ENCODE measurements at regions not wholly inside any gene's neighbourhood (a gene's known extent, or its start where the extent isn't known, plus 50 kb on each side); places are given as distances from the start of the nearest gene placed in this dataset.

DNA sequence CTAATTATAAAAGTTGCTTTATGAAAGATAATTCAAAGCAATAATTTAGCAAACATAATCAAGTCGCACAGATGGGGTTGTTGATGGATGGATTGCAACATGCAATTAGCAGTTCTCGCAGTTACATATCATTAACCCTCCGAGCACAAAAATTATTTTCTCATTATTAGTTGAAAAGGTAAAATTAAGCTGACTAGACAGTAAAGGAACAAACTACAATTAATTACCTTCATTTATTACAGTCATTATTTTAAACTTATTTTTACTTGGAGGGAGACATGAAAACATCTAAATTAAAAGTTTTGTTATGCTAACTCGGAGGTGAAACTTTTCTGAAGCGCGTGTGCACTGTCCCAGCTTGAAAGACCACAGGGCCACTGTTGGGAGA lies 146.9 kb downstream of the PHETA1 start:
- ATAC-seq (no peak), DNase-seq (no peak)

DNA sequence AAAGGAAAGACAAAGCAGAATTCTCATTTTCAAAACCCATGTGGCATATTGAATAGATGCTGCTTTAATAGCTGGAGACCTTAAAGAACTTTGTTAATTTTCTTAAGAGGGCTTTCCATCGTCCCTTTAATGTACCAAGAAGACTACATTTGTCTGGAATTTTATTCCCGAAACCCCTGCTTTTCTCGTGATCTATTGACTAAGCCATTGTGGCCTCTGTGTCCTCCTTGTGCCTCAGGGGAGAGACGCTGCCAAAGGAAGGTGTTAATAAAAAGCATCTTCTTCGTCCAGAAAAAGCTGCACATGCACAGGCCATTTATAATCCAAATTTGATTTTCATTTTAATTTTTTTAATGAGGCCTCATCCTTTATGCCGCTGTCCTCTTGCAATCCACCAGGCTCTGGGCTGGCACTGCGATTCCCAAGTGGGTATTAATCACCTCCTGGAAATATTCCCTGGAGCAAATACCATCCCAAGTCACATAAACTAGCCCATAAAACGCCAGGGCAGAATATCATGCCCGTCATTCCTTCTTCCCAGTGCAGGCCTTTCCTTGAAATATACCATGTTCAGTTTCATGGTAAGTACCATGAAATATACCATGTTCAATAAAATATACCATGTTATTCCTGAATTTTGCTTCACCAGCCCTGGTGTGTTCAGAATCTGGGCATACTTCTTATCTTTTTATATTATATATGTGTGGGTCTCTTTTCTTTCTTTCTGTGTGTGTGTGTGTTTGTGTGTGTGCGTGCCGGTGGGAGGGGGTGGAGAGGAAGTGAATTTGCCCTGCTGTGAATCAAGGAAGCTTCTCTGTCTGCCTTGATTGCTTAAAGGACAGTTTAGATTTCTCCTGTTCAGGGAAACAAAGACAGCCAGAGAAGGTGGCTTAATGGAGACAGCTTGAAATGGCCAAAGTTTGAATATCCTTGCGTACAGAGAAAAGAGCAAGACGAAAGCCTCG lies 147.6 kb downstream of the PHETA1 start:
- DNase-seq (no peak), ATAC-seq (no peak)

DNA sequence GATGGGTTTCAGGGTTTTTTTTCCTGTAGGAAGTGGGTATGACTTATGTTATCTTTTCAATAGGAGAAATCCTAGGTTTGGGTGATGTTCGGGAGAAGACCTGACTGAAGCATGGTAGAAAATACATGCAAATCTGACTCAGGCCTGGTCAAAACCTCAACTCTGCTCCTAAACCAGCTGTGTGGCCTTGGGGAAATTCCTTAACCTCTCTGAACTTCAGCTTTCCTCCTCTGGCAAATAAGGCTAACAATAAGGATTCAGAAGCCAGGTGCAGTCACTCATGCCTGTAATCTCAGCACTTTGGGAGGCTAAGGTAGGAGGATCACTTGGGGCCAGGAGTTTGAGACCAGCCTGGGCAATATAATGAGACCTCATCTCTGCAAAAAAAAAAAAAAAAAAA lies 148.5 kb downstream of the PHETA1 start:
- DNase-seq (no peak), ATAC-seq (no peak)

DNA sequence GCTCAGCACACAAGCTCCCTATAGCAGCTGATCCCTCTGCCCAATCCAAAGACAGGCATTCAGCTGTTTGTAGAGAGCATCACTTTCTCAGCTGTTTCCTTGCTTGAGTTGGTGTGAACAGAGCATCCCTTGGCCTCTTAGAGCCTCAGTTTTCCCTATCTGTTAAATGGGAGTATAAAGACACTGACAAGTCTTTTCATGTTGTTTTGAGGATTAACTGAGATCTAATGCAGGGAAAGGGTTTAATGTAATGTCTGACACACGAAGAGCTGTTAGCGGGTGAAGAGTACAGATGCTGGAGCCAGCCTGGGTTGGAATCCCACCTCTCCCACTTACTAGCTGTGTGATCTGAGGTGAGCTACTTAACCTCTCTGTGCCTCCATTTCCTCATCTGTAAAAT lies 149.5 kb downstream of the PHETA1 start:
- no peak for ATAC-seq
- no peak for DNase-seq

DNA sequence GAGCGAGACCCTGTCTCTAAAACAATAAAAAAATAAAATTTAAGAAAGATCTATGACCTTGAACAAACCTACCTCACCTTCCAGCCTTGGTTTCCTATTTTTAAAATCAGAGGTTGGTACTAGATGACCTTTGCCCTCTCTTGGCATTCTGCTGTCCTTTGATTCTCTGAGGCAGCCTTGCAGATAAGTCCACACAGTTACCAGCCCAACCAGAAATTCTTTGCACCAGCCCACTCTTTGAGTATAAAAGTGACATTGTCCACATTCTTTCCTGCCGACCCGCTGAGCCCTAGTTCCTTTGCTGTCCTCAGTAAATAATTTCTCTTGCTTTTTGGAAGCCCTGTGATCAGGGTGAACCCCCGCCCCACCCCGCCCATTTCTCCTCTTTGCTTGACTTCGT lies 150.4 kb downstream of the PHETA1 start:
- no peak for ATAC-seq
- no peak for DNase-seq

DNA sequence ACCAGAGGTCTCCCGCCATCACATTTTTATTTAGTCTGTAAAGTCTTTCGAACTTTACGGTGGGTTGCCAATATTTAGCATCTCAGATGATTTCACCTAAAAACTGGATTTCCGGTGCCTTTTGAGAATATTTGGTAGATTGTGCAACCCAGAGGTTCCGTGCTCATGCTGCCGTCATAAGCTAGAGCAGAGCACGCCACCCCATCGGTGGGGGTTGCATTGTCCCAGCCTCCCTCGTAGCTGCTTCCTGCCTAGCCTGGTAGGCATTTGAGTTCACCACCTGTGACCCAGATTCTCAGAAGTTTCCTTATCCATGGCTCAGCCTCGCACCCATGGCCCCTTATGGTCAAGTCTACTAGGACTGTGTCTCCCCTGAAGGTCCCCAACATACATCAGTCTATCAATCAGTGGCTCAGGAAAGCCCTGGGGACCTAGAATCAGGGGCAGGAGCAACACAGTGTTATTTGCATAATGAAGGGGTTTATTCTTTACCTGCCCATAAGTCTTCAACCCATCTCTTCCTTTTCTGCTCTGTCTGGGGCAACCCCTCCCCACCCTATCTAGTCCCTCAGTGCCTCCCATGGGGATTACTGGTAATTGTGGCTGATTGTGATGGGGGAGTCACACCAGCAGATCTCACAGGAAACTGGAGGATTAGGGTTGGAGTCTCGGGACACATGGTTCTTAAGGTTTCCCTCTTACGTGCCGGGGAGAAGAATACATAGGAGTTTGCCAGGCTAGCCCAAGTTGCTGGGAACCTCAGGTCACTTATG lies 152.3 kb downstream of the PHETA1 start:
- ATAC-seq: no peak
- DNase-seq: no peak

DNA sequence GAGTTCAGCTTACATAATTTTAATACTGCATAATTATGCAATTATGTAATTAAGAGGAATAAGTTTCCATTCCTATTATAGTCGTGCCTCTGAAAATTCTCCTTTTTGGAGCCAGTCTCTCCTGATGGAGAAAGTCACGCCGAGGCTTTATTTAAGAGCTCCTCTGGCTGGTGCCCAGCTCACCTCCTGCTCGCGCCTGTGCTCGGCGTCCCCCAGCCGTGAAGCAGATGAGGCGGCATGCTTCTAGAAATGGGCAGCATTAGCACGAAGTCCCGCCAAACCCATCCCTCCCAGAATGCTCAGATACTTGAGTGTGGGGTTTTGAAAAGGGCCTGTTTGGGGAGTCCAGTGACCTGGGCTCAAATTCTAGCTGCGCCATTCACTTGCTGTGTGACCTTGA lies 153.0 kb downstream of the PHETA1 start:
- no peak for ATAC-seq

DNA sequence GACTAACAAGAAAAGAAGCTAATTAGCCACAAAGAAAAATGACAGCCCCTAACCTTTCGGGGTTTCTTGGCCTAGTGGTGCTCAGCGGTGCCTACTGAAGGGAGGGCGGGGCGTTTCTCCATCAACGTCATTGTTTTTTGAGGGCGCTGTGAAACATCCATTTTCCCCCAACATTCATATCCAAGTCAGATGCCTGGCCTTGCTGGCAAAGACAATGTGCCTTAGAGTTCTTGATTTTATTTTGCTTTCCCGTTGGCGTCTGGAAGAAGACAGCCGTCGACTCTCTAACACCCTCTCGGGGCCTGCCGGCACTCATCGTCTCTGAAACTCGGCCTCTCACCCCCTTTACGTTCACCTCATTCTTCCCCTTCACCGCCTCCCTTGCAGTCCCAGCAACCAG lies 154.5 kb downstream of the PHETA1 start:
- no peak for ATAC-seq

More for the DNA sequence above, 153.0 kb downstream of the PHETA1 start:
- no peak for DNase-seq

DNA sequence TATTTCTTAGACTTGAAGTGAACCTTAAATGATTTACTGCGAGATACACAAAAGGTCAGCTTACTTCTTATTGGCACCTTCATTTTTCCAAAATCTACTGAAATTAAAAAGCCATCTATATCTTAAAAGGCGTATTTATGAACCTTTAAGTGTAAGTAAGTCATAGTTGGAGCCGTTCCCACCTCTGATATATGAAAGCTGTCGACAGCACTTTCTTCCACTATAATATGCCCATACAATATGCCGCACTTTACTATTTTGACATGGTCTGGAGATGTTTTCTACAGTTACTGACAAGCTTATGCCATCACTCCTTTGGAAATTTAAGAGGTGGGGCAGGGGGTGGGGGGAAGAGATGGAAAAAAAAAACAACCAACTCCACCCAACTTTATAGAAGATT lies 155.3 kb downstream of the PHETA1 start:
- ATAC-seq: no peak
- DNase-seq: no peak

More for the DNA sequence above, 154.5 kb downstream of the PHETA1 start:
- no peak for DNase-seq

DNA sequence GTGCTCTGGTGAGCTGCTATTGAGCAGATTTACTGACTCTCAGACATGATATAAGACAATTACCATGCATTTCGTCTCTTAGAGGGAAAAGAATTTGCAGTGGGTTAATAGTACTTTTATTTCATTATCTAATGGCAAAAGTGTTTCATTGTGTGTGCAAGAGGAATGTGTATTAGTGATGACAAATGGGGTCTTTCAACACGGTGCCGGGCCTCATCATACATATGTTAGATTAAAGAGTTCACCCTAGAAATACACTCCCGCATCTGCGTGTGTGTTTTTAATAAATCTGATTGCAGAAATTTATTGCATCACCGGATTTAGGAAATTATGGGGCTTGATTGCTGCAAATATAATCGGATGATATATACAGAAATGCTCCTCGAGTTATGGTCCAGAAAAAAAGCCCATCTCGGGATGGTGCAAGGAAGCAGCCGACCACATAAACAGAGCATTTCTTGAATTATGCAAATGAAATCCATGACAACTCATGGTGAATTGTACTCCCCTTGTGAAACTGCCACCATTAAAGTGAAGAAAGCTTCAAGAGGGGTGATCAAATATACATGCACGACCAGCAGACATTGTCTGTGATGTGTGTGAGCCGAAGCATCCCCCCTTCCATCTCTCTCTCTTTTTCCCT lies 156.0 kb downstream of the PHETA1 start:
- no peak for ATAC-seq
- no peak for DNase-seq

DNA sequence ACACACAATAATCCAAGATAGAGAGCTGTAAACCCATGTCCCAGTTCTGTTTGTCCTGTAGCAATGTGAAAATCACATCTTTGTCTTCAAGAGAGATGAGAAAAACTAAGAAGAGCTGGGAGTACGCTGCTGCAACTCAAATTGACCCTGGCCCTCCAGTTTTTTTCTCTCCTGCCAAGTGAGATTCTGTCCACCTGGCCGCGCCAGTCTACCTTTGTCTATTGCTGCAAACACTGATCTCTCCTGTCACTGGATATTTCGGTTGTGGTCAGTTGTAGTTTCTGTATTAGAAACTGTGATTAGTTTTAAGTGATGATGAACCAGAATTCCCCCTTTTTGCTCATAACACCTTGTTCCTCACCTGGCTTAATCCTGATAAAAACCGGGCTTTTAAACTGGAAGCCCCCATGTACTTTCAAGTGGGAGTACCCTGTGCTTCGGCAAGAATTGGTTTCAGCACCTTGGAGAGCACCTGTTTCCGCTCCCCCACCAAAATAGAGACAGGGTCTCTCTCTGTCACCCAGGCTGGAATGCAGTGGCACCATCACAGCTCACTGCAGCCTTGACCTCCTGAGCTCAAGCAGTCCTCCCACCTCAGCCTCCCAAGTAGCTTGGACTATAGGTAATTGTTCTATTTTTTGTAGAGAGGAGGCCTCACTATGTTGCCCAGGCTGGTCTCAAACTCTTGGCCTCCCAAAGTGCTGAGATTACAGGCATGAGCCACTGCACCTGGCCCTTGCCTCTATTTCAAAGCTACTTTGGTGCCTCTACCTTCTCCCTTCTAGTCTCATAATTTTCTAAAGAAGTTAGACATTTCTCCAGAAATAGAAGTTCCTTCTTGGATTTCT lies 156.8 kb downstream of the PHETA1 start:
- ATAC-seq (no peak), DNase-seq (no peak)

DNA sequence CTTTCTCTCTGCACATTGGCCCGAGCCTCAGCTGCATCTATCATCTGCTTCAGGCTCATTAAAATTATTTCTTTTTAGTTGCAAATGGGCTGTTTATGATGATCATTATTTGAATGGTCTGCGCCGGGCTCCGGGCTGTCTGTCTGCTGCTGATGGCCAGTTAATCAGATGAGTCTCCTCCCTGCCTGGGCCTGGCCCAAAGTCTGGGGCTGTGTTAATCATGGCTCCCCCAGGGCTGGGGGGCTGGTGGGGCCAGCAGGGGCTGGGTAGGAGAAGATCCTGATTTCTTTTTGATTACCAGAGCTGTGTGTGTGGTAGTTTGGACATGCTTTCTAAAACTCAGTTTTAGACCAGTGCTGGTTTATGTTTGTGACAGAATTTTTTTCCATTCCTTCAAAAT lies 159.1 kb downstream of the PHETA1 start:
- ATAC-seq (no peak), DNase-seq (no peak)

DNA sequence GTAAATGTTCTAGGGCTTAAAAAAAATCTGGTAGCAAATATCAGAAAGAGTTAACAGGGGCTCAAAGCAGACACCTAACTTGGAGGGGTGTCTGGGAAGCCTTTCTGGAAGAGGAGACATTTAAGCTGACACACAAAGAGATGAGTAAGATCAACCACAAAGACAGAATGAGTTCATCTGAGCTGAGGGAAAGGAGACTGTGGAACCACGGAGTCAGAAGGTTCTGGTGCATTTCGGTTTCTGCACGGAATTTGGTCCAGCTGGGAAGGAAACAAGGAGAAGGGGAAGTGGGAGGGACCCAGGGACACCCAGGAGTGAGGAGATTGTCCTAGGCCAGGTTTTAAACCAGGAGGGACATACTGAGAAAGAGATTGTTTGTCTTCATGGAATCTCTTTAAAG lies 161.1 kb downstream of the PHETA1 start:
- DNase-seq (no peak), ATAC-seq (no peak)

DNA sequence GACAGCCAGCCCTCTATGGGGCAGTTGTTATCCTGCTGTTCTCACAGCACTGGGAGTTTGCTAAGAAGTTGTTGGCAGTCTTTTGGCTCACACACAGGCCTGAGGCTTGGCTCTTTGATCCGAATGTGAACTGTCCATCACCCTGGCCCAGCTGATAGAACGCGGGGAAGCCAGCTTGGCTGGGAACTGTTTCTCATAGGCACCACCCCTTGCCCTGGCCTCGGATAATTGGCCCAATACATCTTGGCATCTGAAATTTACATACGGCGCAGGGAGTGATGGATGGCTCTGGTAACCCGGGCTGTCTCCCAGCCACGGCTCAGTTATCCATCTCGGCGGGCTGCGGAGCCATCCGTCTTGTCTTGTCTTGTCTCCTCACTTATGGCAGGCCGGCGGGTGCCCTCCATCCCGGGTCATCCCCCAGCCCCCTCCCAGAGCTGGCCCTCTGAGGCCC lies 164.1 kb downstream of the PHETA1 start:
- ATAC-seq (no peak), DNase-seq (no peak)

DNA sequence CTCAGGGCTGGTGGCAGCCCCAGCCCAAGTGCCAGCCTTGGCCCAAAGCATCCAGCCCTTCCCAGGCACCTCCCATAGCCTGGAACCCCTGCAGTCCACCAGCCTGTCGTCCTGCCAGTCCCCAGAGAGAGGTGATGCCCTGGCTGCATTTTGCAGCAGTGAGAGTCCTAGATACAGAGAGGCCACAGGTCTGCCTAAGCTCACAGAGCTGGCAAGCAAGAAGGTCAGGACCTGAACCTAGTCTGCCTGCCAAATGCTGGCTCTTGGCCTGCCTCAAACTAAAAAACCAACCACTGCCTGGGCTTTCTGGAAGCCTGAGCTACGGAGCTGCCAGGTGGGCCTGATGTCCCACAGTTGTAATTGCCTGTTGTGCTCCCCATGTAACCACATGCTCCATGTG lies 164.9 kb downstream of the PHETA1 start:
- no peak for ATAC-seq
- DNase-seq: no peak

DNA sequence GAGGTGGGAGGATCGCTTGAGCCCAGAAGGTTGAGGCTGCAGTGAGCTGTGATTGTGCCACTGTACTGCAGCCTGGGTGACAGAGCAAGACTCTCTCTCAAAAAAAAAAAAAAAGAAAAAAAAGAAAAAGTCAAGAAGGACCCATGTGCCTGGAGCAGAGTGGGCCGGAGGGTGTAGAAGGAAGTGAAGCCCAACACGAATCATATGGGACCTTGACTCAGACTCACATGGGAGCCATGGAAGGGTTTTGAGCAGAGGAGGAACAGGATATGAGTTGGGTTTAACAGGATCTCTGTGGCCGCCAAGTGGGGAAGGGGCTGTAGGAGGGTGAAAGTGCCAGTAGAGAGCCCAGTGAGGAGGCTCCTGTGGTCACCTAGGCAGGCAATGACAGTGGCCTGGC lies 165.4 kb downstream of the PHETA1 start:
- ATAC-seq: no peak
- no peak for DNase-seq

DNA sequence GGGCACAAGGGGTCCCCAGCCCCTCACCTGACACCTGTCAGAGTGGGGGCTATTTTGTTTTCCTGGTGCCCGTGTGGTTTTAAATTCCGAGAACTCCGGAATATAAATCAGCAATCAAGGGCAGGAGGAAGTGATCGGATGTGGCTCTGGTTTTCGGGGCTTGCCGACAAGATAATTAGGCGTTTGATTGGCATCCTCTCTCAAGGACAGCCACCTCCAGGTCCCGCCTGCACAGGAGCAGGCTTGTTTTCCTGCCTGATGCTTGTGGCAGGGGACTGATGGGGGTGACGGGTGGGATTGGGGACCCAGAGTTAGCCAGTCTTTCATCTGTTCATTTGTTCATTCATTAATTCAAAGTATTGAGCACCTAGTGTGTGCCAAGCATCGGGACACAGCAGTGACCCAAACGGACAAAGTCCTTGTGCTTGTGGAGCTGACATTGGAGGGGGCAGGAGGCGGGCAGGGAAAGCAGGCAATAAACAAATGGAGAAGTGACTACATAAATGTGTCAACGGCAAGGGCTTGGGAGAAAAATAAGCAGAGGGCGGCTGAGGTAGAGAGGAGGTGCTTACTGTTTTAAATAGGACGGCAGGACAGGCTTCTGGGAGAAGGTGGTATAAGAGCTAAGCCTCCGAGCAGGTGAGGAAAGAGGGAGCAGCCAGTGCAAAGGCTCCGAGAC lies 166.5 kb downstream of the PHETA1 start:
- DNase-seq: no peak
- ATAC-seq: no peak

DNA sequence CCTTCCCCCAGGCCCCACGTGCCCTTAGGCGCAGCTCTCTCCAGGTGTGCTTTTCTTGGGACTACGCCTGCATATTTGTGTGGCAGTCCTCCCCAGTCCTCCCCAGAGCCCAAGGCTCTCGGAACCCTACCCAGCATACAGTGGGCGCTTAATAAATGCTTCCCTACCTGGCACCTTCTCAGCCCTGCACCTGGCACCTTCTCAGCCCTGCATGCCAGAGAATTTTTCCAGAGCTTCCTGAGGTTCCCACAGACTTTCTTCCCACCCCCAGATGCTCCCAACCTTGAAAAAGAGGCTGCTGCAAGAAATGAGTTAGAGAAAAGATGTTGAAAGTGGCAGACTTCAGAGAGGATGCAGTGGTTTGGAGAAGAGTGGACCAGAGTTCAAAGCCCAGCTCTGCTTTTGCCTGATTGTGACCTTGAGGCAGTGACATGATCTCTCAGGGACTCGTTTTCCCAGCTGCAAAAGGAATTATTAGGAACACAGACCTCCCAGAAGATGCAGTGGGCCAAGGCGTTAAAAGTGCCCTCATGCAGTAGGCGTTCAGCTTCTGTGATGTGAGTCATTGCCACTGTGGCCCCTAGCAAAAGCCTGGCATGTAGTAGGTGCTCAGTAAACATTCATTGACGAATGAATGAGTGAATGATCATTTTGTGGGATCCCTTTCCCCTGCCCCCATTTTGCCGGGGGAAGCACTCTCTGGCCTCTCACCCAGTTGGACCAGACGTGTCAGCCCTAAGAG lies 167.2 kb downstream of the PHETA1 start:
- DNase-seq: no peak
- no peak for ATAC-seq

DNA sequence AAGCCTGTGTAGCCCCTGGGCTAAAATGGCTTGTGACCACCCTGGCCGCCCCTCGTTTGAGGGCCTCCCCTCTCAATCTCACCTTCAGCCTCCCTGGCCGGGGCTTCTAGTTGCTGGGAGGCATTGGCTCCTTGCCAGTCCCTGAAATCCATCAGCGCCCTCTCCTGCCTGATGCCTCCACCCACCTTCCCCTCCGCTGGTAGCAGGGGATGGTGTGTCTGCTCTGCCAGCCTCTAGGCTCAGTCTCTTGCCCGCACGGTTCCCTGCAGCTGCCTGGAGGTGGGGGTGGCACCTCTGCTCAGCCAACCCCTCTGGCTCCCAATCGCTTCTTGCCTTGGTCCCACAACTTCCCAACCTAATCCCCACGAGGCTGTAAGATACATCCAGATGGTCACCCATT lies 167.9 kb downstream of the PHETA1 start:
- ATAC-seq (no peak), DNase-seq (no peak)

DNA sequence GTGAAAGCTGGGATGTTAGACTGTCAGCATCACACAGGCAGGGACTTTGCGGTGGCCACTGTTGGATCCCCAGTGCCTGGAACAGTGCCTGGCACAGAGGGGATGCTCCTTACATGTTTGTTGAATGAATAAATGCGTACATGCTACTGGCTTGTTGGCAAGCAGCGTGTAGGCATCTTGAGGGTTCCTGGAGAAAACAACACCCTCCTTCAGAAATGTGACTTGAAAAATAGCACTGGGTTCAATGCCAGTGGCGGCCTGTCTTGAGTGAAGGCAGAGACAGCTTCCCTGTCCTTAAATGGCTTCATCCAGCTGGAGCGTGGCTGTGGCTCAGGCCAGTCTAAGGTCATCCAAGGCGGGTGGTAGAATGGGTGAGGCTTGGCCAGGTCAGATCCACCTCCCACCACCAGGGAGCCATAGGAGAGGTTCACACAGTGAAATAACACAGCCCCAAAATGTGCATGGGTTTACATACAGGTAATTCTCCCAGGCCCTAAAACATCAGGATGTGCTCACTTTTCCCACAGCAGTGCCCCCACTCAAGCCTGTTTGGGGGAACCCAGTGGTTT lies 171.4 kb downstream of the PHETA1 start:
- ATAC-seq (no peak), DNase-seq (no peak)
